K562 (cell line): ENCODE measurements at regions not wholly inside any gene's neighbourhood (a gene's known extent, or its start where the extent isn't known, plus 50 kb on each side); places are given as distances from the start of the nearest gene placed in this dataset.

Experiments
- ATAC-seq: fragments of 200-7000 bp; cut with Tn5 transposase; 3 replicates; pipeline ENCODE4 v1.9.1; 2020; ENCODE audit warnings: moderate library complexity
- BruUV-seq: library from RNA; stranded (reverse); fragments of 400-500 nt; replicated peaks from 2 replicates; lab custom pipeline; 2021; lab: Mats Ljungman, UMichigan
- CTCF ChIA-PET: fragments of 300-600 bp; formaldehyde crosslinking; extraction: SDS; loops from one replicate; lab custom pipeline; 2021; ENCODE audit warnings: low intra/inter-chr PET ratio; lab: Yijun Ruan, JAX
- POLR2A ChIA-PET: fragments of 300-600, 350-650 bp; sonication (Branson Sonifier 250); formaldehyde crosslinking; extraction: SDS; loops from one replicate; lab custom pipeline; 2021; ENCODE audit warnings: antibody characterized with exemption, inconsistent platforms; lab: Yijun Ruan, JAX
- DNase-seq, 4 experiments: peaks; one replicate each; pipeline versions ENCODE4 v3.0.0 to v3.0.0-alpha.2; 2011 to 2018; ENCODE audit warnings: low spot score in 3 of 4, mixed read lengths in 3 of 4; ENCODE audit errors: extremely low read depth in 1 of 4
- FAIRE-seq: peaks from 2 replicates; lab custom pipeline; 2011; peaks lifted over from hg19 to GRCh38; lab: Jason Lieb, UNC
- H2AFZ ChIP-seq: 2 replicates; pipeline ENCODE4 v1.6.0; 2011; ENCODE audit warnings: low read depth, low read length, control low read depth, inconsistent platforms
- H3K27ac ChIP-seq: fragments of 200-600 bp; 3 replicates; pipeline ENCODE4 v1.8.0; 2011; ENCODE audit warnings: low read depth, mild to moderate bottlenecking, control low read depth, inconsistent platforms, low read length, moderate library complexity, mixed read lengths; ENCODE audit errors: extremely low read depth
- H3K27me3 ChIP-seq, 2 experiments: fragments of 300-600 bp in 1 of 2; 2 replicates in 1 of 2; 3 replicates in 1 of 2; pipeline versions ENCODE4 v1.6.0 to v1.8.0; 2011; ENCODE audit warnings: inconsistent platforms in 2 of 2, low read length in 2 of 2, mild to moderate bottlenecking in 1 of 2, mixed read lengths in 1 of 2, moderate library complexity in 1 of 2; ENCODE audit not compliant: control insufficient read depth in 2 of 2, insufficient read depth in 2 of 2
- H3K36me3 ChIP-seq: fragments of 300-600 bp; 3 replicates; pipeline ENCODE4 v1.8.0; 2011; ENCODE audit warnings: mild to moderate bottlenecking, low read length, inconsistent platforms; ENCODE audit not compliant: control insufficient read depth, insufficient read depth
- H3K4me1 ChIP-seq, 2 experiments: fragments of 200-600 bp in 1 of 2; replicated peaks in 1 of 2; 2 replicates in 1 of 2; 3 replicates in 1 of 2; pipeline versions ENCODE4 v1.5.1 to v1.8.0; 2011; ENCODE audit warnings: inconsistent platforms in 2 of 2, low read length in 2 of 2, mild to moderate bottlenecking in 1 of 2, mixed read lengths in 1 of 2, moderate library complexity in 1 of 2; ENCODE audit not compliant: control insufficient read depth in 2 of 2, insufficient read depth in 2 of 2
- H3K4me2 ChIP-seq: 2 replicates; pipeline ENCODE4 v1.6.1; 2011; ENCODE audit warnings: low read length, control low read depth, inconsistent platforms, mixed read lengths; ENCODE audit not compliant: insufficient read depth
- H3K4me3 ChIP-seq: fragments of 200-600 bp; sonication (generic), shearing (Covaris generic); 2 replicates; pipeline ENCODE4 v1.5.1; 2016; ENCODE audit warnings: control low read depth, inconsistent platforms
- H3K79me2 ChIP-seq: fragments of 200-600 bp; 3 replicates; pipeline ENCODE4 v1.8.0; 2011; ENCODE audit warnings: low read length, inconsistent platforms; ENCODE audit not compliant: control insufficient read depth, insufficient read depth
- H3K9ac ChIP-seq, 2 experiments: 2 replicates each; pipeline versions ENCODE4 v1.6.0 to v1.6.1; 2011; ENCODE audit warnings: low read depth in 2 of 2, low read length in 2 of 2, control low read depth in 1 of 2, inconsistent platforms in 1 of 2, mild to moderate bottlenecking in 1 of 2, mixed read lengths in 1 of 2; ENCODE audit not compliant: insufficient read depth in 1 of 2
- H3K9me1 ChIP-seq: one replicate; pipeline ENCODE4 v1.6.0; 2011; ENCODE audit warnings: inconsistent platforms, mild to moderate bottlenecking, low read length, moderate library complexity; ENCODE audit not compliant: control insufficient read depth, insufficient read depth
- H3K9me3 ChIP-seq: replicated peaks from 2 replicates; pipeline ENCODE4 v1.5.1; 2011; ENCODE audit warnings: low read depth, low read length, inconsistent platforms; ENCODE audit not compliant: control insufficient read depth, insufficient read depth
- H4K20me1 ChIP-seq: replicated peaks from 2 replicates; pipeline ENCODE4 v1.6.1; 2011; ENCODE audit warnings: low read length, inconsistent platforms, mixed read lengths; ENCODE audit not compliant: control insufficient read depth, insufficient read depth
- BCOR ChIP-seq: fragments of 450-650 bp; IDR thresholded peaks from 2 replicates; pipeline ENCODE4 v1.6.1; 2016
- KDM5B ChIP-seq: fragments of 200-600 bp; sonication (generic); IDR thresholded peaks from 2 replicates; pipeline ENCODE4 v1.6.1; 2012; ENCODE audit warnings: low read depth, mild to moderate bottlenecking, moderate library complexity, low read length, control low read depth, inconsistent platforms; ENCODE audit not compliant: insufficient replicate concordance
- NR0B1 ChIP-seq: fragments of 450-650 bp; IDR thresholded peaks from one replicate; pipeline ENCODE4 v1.6.1; 2018; ENCODE audit warnings: mild to moderate bottlenecking, moderate library complexity; ENCODE audit not compliant: partially characterized antibody
- RBM25 ChIP-seq: fragments of 200-400 bp; formaldehyde crosslinking; IDR thresholded peaks from 2 replicates; pipeline ENCODE4 v1.6.1; 2018; ENCODE audit warnings: low read length, low read depth, moderate library complexity; ENCODE audit not compliant: severe bottlenecking
- U2AF1 ChIP-seq: fragments of 200-400 bp; formaldehyde crosslinking; optimal IDR thresholded peaks from 2 replicates; pipeline ENCODE3; 2017; ENCODE audit warnings: mild to moderate bottlenecking, low read depth, low read length, moderate library complexity
- ZNF695 ChIP-seq: fragments of 450-650 bp; formaldehyde crosslinking; IDR thresholded peaks from 2 replicates; pipeline ENCODE4 v1.4.0; 2020; ENCODE audit warnings: mild to moderate bottlenecking, moderate library complexity
- ZNF780A ChIP-seq: fragments of 250-450 bp; sonication (Bioruptor Pico); IDR thresholded peaks from 2 replicates; pipeline ENCODE4 v1.5.0; 2021; ENCODE audit warnings: mild to moderate bottlenecking
- WGBS: fragments of 100-300 bp; shearing (Covaris generic); methylation state at CpG from one replicate; pipeline ENCODE4 v1.1.6; 2016; ENCODE audit warnings: low coverage, mixed read lengths; ENCODE audit not compliant: insufficient coverage; ENCODE audit errors: missing lambda C conversion rate; 5-methylcytosine and 5-hydroxymethylcytosine counted together
- in situ Hi-C: fragments of 300-500 bp; cut with MboI; formaldehyde crosslinking; loops from 4 replicates; pipeline ENCODE4 v1.15.0; 2018; ENCODE audit warnings: inconsistent platforms, mixed read lengths
- intact Hi-C: fragments of 100-400 bp; cut with micrococcal nuclease; formaldehyde crosslinking; loops from 2 replicates; pipeline ENCODE4 v1.14.2; 2022
- TF ChIP-seq, protein P1 (sequence below): fragments of 450-650 bp; IDR thresholded peaks from 2 replicates; pipeline ENCODE4 v1.7.1; 2018; ENCODE audit warnings: mild to moderate bottlenecking, low read depth; ENCODE audit not compliant: partially characterized antibody

DNA sequence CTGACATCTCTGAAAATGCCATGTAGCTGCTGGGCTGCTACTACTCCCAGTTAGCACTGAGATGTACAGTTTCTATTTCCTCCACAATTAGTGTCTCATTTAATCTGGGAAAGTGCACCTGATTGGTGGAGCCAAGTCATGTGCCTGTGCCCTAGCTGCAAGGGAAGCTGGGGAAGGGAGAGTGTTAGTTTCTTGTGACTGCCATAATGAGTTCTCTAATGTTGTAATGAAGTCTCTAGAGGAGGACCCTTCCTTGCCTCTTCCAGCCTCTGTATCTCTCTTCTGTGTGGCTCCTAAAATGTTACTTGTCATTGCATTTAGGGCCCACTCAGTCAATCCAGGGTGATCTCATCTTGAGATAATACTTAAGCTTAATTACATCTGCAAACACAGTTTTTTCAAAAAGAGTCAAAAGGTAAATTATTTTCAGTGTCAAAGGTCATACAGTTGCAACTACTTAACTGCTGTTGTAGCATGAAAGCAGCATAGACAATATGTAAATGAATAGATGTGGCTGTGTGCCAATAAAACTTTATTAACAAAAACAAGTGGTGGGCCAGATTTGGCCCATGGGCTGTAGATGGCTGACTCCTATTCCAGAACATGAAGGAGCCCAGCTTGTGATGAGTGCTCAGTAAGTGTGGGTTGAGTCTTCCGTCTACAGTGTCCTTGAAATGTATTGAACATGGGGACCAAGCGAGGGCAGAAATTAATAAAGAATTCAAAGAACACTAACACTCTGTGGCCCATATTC lies 137.2 kb upstream of the MAP1LC3B2 start:
- Histone ChIP-seq H3K9me1 (no peaks in the 10 kb centered on the region), H3K79me2 (no peaks in the 10 kb centered on the region), H3K9ac (no peak overlapping the region), H3K9me3 (peaks cover 2% of the 10 kb centered on the region; the same call in 1 of the 2 replicates), H3K27me3 (no peaks in the 10 kb centered on the region), H2AFZ (no peak overlapping the region), H3K27ac (no peak overlapping the region), H3K4me3 (no peak overlapping the region), H3K36me3 (no peaks in the 10 kb centered on the region), H4K20me1 (no peaks in the 10 kb centered on the region), H3K4me2 (no peak overlapping the region), H3K4me1 (peaks cover 12% of the 10 kb centered on the region in 2 experiments)
- ChIA-PET CTCF (no interaction called here), POLR2A (interaction anchor here (0.8 kb wide), 1 partner anchor 266 kb away, joined by 4 read pairs; no protein-coding TSS in a partner anchor)
- in situ Hi-C loops = no loop called here
- no peak for FAIRE-seq
- WGBS = 95% methylated on average over 2 of the region's 2 CpGs
- peak in 1 of 4 experiments; percentile 21 for DNase-seq
- ATAC-seq = no peak
- intact Hi-C loops = no loop called here
- BruUV-seq = no TSS peak
- TF ChIP-seq RBM25 = peak; percentile 57
- TF ChIP-seq, protein P1, sequence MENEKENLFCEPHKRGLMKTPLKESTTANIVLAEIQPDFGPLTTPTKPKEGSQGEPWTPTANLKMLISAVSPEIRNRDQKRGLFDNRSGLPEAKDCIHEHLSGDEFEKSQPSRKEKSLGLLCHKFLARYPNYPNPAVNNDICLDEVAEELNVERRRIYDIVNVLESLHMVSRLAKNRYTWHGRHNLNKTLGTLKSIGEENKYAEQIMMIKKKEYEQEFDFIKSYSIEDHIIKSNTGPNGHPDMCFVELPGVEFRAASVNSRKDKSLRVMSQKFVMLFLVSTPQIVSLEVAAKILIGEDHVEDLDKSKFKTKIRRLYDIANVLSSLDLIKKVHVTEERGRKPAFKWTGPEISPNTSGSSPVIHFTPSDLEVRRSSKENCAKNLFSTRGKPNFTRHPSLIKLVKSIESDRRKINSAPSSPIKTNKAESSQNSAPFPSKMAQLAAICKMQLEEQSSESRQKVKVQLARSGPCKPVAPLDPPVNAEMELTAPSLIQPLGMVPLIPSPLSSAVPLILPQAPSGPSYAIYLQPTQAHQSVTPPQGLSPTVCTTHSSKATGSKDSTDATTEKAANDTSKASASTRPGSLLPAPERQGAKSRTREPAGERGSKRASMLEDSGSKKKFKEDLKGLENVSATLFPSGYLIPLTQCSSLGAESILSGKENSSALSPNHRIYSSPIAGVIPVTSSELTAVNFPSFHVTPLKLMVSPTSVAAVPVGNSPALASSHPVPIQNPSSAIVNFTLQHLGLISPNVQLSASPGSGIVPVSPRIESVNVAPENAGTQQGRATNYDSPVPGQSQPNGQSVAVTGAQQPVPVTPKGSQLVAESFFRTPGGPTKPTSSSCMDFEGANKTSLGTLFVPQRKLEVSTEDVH = no peak
- TF ChIP-seq U2AF1 = no peak
- no peak for TF ChIP-seq ZNF695 (CRISPR knock-in tag)
- TF ChIP-seq ZNF780A (CRISPR knock-in tag) = no peak
- TF ChIP-seq NR0B1 = no peak
- TF ChIP-seq BCOR = no peak
- no peak for TF ChIP-seq KDM5B
